ENCODE measurements at regions not wholly inside any gene's neighbourhood (a gene's known extent, or its start where the extent isn't known, plus 50 kb on each side); places are given as distances from the start of the nearest gene placed in this dataset.

- TF ChIP-seq CTCF (IDR thresholded peaks at IDR 0.05): no peak
- TF ChIP-seq EZH2 (IDR thresholded peaks at IDR 0.05; ENCODE audit: borderline replicate concordance, insufficient read depth, low read depth, low read length, poor library complexity, severe bottlenecking): no peak
Observed at GRCh38 chrX:139093201-139093600, 381.7 kb upstream of the FGF13 start.
